Middle frontal gyrus (tissue), 1 donor: ENCODE measurements at regions not wholly inside any gene's neighbourhood (a gene's known extent, or its start where the extent isn't known, plus 50 kb on each side); places are given as distances from the start of the nearest gene placed in this dataset.

Source experiments
- DNase-seq: peaks from one replicate; pipeline ENCODE4 v3.0.0-alpha.2; 2015; ENCODE audit warnings: low spot score; ENCODE audit errors: extremely low spot score

GRCh38 chr2:177342736-177343135, 49.8 kb upstream of the AGPS start:
- DNase-seq, result no peak
